ENCODE measurements at regions not wholly inside any gene's neighbourhood (a gene's known extent, or its start where the extent isn't known, plus 50 kb on each side); places are given as distances from the start of the nearest gene placed in this dataset.

DNA sequence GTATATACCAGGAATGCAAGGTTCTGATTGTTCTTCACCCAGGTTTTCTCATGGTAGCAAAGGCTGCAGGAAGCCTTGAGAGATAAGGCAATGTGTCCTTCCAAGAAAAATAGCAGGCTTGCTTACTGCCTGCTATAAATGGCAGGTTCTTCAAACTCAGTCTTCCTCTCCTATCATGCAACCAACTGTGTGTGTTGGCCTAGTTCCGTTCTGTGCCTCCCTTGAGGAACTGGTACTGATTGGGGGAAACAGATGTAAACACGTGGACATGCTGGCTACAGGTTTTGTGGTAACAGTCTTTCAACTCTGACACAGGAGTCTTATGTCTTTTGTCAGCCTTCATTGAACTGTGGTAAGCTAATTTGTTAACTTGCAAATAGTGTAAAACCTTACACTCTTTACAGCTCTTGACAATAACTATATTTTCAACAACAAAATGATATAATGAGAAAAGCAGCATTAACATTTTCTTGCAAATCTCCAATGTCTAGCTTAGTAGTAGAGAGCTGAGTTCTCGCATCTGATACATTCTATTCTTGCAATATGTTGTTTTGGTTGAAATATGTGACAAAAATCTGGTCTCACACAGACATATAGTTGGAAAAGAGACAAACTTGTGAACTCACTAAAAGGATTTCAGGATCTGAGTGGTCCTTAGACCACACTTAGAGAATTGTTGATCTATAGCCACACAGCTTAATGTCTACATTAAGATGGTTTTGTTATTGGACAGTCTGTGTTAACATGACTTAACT lies 54.7 kb upstream of the LSM8 start:
- no peak for TF ChIP-seq NFIC (IDR thresholded peaks at IDR 0.05)
- no peak for TF ChIP-seq TCF12 (IDR thresholded peaks at IDR 0.05; ENCODE audit: low read depth)
- TF ChIP-seq, protein P1, sequence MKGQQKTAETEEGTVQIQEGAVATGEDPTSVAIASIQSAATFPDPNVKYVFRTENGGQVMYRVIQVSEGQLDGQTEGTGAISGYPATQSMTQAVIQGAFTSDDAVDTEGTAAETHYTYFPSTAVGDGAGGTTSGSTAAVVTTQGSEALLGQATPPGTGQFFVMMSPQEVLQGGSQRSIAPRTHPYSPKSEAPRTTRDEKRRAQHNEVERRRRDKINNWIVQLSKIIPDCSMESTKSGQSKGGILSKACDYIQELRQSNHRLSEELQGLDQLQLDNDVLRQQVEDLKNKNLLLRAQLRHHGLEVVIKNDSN (IDR thresholded peaks at IDR 0.05): no peak
- TF ChIP-seq FOXM1 (IDR thresholded peaks at IDR 0.05; ENCODE audit: borderline replicate concordance, low read depth): no peak
- TF ChIP-seq, protein P2, sequence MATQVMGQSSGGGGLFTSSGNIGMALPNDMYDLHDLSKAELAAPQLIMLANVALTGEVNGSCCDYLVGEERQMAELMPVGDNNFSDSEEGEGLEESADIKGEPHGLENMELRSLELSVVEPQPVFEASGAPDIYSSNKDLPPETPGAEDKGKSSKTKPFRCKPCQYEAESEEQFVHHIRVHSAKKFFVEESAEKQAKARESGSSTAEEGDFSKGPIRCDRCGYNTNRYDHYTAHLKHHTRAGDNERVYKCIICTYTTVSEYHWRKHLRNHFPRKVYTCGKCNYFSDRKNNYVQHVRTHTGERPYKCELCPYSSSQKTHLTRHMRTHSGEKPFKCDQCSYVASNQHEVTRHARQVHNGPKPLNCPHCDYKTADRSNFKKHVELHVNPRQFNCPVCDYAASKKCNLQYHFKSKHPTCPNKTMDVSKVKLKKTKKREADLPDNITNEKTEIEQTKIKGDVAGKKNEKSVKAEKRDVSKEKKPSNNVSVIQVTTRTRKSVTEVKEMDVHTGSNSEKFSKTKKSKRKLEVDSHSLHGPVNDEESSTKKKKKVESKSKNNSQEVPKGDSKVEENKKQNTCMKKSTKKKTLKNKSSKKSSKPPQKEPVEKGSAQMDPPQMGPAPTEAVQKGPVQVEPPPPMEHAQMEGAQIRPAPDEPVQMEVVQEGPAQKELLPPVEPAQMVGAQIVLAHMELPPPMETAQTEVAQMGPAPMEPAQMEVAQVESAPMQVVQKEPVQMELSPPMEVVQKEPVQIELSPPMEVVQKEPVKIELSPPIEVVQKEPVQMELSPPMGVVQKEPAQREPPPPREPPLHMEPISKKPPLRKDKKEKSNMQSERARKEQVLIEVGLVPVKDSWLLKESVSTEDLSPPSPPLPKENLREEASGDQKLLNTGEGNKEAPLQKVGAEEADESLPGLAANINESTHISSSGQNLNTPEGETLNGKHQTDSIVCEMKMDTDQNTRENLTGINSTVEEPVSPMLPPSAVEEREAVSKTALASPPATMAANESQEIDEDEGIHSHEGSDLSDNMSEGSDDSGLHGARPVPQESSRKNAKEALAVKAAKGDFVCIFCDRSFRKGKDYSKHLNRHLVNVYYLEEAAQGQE (IDR thresholded peaks at IDR 0.05; ENCODE audit: low read depth): no peak
- TF ChIP-seq TAF1 (IDR thresholded peaks at IDR 0.05; ENCODE audit: low read depth): no peak
- no peak for TF ChIP-seq EP300 (IDR thresholded peaks at IDR 0.05; ENCODE audit: borderline replicate concordance)
- TF ChIP-seq, protein P3, sequence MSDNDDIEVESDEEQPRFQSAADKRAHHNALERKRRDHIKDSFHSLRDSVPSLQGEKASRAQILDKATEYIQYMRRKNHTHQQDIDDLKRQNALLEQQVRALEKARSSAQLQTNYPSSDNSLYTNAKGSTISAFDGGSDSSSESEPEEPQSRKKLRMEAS (IDR thresholded peaks at IDR 0.05): no peak
- no peak for TF ChIP-seq RAD21 (IDR thresholded peaks at IDR 0.05; ENCODE audit: low read depth)
- TF ChIP-seq EGR1 (IDR thresholded peaks at IDR 0.05): no peak
- TF ChIP-seq ZBTB7A (IDR thresholded peaks at IDR 0.05; ENCODE audit: low read depth): no peak
- no peak for TF ChIP-seq CEBPB (IDR thresholded peaks at IDR 0.05)
- TF ChIP-seq YY1 (IDR thresholded peaks at IDR 0.05; ENCODE audit: low read depth): no peak
- TF ChIP-seq CREB1 (IDR thresholded peaks at IDR 0.05; ENCODE audit: low read depth): no peak
- TF ChIP-seq TEAD4 (IDR thresholded peaks at IDR 0.05): no peak

DNA sequence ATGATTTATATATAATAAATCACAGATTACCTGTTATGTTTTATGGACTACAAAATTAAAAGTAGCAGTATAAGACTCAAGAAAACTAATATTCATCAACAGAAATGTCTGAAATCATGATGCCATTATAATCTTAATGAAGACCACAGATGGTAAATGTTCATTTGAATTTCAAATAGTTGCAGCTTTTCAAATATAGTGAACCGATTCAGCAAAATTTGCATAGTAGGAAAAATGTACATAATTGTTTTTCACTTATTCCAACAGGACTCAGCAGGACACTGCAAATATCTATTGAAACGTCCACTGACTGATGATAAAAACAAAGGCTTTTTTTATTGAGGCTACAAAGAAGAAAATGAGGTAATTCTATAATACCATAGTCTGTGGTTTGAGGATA lies 51.2 kb upstream of the LSM8 start:
- TF ChIP-seq TCF12 (IDR thresholded peaks at IDR 0.05; ENCODE audit: low read depth) (no peak), EGR1 (IDR thresholded peaks at IDR 0.05) (no peak), CREB1 (IDR thresholded peaks at IDR 0.05; ENCODE audit: low read depth) (no peak), EP300 (IDR thresholded peaks at IDR 0.05; ENCODE audit: borderline replicate concordance) (no peak), FOXM1 (IDR thresholded peaks at IDR 0.05; ENCODE audit: borderline replicate concordance, low read depth) (no peak), RAD21 (IDR thresholded peaks at IDR 0.05; ENCODE audit: low read depth) (no peak), NFIC (IDR thresholded peaks at IDR 0.05) (no peak), ZBTB7A (IDR thresholded peaks at IDR 0.05; ENCODE audit: low read depth) (no peak)
- TF ChIP-seq, protein P3 (IDR thresholded peaks at IDR 0.05): no peak
